ENCODE measurements at regions not wholly inside any gene's neighbourhood (a gene's known extent, or its start where the extent isn't known, plus 50 kb on each side); places are given as distances from the start of the nearest gene placed in this dataset.

DNA sequence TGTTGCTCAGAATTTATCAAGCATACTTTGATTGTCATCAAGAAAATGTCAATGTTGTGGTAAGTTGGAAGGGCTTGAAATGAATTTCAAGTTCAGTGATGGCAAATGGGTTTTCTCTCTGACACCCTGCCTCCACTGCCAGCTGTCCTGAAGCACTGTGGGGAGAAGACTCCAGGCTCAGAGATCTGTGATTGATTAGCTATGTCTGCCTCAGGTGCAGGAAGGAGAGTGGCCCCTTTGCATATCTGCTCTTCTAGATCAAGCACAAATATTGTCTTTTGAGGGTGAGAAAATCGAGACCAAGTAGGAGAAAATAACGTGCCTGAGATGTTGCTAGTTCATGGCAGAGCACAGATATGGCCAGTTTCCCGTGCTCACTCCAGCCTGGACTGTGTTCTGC, 178.8 kb upstream of the GLI2 start:
- FAIRE-seq (no peak), ATAC-seq (no peak), DNase-seq (ENCODE audit: low spot score) (no peak)
- H3K27me3 ChIP-seq (ENCODE audit: control insufficient read depth in 1 of 2, insufficient read depth in 2 of 2, low read length in 2 of 2): peaks cover 25 to 56% of the 10 kb centered on the region in 2 experiments; a peak in 4 of 5 replicates
- peak overlapping the region; percentile 46 for H3K4me2 ChIP-seq (ENCODE audit: low read depth, low read length)
- TF ChIP-seq SRF (IDR thresholded peaks at IDR 0.05; ENCODE audit: low read depth, low read length) (peak; percentile 30; the same call in 1 of the 2 replicates), ZMYM4 (CRISPR knock-in tag; IDR thresholded peaks at IDR 0.05) (0 out of 2 replicates have a peak, but pooled peaks have one; percentile 11), MTF2 (CRISPR knock-in tag; IDR thresholded peaks at IDR 0.05; ENCODE audit: borderline replicate concordance) (0 out of 2 replicates have a peak, but pooled peaks have one; percentile 38), BRCA1 (CRISPR knock-in tag; IDR thresholded peaks at IDR 0.05) (no peak)
- peaks cover 71% of the 10 kb centered on the region for H3K4me1 ChIP-seq (ENCODE audit: insufficient read depth, low read length)
- POLR2A ChIA-PET: interaction anchor here (1.6 kb wide), 1 partner anchor 91 kb away, joined by 8 read pairs; no protein-coding TSS in a partner anchor
- no TSS peak for BruUV-seq (replicated peaks)
- H3K36me3 ChIP-seq (replicated peaks in 1 of 2; ENCODE audit: control insufficient read depth in 1 of 2, insufficient read depth in 2 of 2, low read length in 2 of 2): no peaks in the 10 kb centered on the region
- no peak overlapping the region for H2AFZ ChIP-seq (ENCODE audit: low read length)
- H3K27ac ChIP-seq (ENCODE audit: extremely low read length, insufficient read depth, low read length): no peak overlapping the region
- no peak overlapping the region for H3K4me3 ChIP-seq (replicated peaks in 1 of 3; ENCODE audit: insufficient read depth in 1 of 3, low read depth in 2 of 3, low read length in 3 of 3)
- H4K20me1 ChIP-seq (ENCODE audit: insufficient read depth, low read length): no peaks in the 10 kb centered on the region
- no peaks in the 10 kb centered on the region for H3K79me2 ChIP-seq (ENCODE audit: insufficient read depth, low read length)
- H3K9me3 ChIP-seq (ENCODE audit: low read length): no peaks in the 10 kb centered on the region
- WGBS (ENCODE audit: low lambda C conversion rate): 0% methylated on average over 3 of the region's 3 CpGs
- H3K9ac ChIP-seq (ENCODE audit: insufficient read depth, low read depth, low read length): no peak overlapping the region
- in situ Hi-C loops (cut with HindIII; ENCODE audit: extremely low pct_ligation_motif_present, low pct_unique_long_range_greater_than_20kb) (loop anchor here (10.0 kb wide), 1 partner anchor 118 kb away; no protein-coding TSS in a partner anchor), intact Hi-C loops (cut with micrococcal nuclease; ENCODE audit: unreplicated experiment) (loop anchor here (1.0 kb wide), 1 partner anchor 38 kb away; no protein-coding TSS in a partner anchor)
- CTCF ChIA-PET (ENCODE audit: low intra/inter-chr PET ratio, low total read pairs): no interaction called here

DNA sequence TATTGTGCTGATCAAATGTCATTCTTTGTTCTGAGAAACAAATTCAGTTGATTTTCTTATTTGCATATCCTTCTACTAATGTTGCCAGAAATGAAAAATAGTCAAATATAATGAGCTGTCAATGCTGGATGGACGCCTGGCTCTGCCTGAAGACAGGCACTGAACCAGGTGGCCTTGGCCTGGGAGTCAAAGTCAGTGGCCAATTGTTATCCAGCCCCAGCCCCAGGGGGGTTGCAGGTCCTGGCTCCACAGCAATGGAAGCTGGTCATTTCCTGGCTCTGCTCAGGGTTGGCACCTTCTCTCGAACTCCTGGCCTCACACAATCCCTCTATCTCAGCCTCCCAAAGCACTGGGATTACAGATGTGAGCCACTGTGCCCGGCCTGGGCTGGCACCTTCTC, 176.8 kb upstream of the GLI2 start:
- Histone ChIP-seq H3K4me3 (replicated peaks in 1 of 3; ENCODE audit: insufficient read depth in 1 of 3, low read depth in 2 of 3, low read length in 3 of 3) (no peak overlapping the region), H3K27me3 (ENCODE audit: control insufficient read depth in 1 of 2, insufficient read depth in 2 of 2, low read length in 2 of 2) (peaks cover 28 to 73% of the 10 kb centered on the region in 2 experiments; a peak in 4 of 5 replicates), H3K9ac (ENCODE audit: insufficient read depth, low read depth, low read length) (no peak overlapping the region), H3K9me3 (ENCODE audit: low read length) (no peaks in the 10 kb centered on the region), H4K20me1 (ENCODE audit: insufficient read depth, low read length) (no peaks in the 10 kb centered on the region), H3K4me2 (ENCODE audit: low read depth, low read length) (no peak overlapping the region), H2AFZ (ENCODE audit: low read length) (no peak overlapping the region), H3K4me1 (ENCODE audit: insufficient read depth, low read length) (peaks cover 61% of the 10 kb centered on the region), H3K27ac (ENCODE audit: extremely low read length, insufficient read depth, low read length) (no peak overlapping the region), H3K36me3 (replicated peaks in 1 of 2; ENCODE audit: control insufficient read depth in 1 of 2, insufficient read depth in 2 of 2, low read length in 2 of 2) (no peaks in the 10 kb centered on the region), H3K79me2 (ENCODE audit: insufficient read depth, low read length) (no peaks in the 10 kb centered on the region)
- CTCF ChIA-PET (ENCODE audit: low intra/inter-chr PET ratio, low total read pairs): no interaction called here
- ATAC-seq (no peak), FAIRE-seq (no peak), DNase-seq (ENCODE audit: low spot score) (no peak)
- BruUV-seq (replicated peaks): no TSS peak
- 9% methylated on average over 3 of the region's 3 CpGs for WGBS (ENCODE audit: low lambda C conversion rate)
- intact Hi-C loops (cut with micrococcal nuclease; ENCODE audit: unreplicated experiment) (no loop called here), in situ Hi-C loops (cut with HindIII; ENCODE audit: extremely low pct_ligation_motif_present, low pct_unique_long_range_greater_than_20kb) (loop anchor here (10.0 kb wide), 1 partner anchor 116 kb away; no protein-coding TSS in a partner anchor)
- POLR2A ChIA-PET: no interaction called here
- no peak for TF ChIP-seq ZSCAN21 (CRISPR knock-in tag; IDR thresholded peaks at IDR 0.05; ENCODE audit: borderline replicate concordance)
- TF ChIP-seq, protein P1, sequence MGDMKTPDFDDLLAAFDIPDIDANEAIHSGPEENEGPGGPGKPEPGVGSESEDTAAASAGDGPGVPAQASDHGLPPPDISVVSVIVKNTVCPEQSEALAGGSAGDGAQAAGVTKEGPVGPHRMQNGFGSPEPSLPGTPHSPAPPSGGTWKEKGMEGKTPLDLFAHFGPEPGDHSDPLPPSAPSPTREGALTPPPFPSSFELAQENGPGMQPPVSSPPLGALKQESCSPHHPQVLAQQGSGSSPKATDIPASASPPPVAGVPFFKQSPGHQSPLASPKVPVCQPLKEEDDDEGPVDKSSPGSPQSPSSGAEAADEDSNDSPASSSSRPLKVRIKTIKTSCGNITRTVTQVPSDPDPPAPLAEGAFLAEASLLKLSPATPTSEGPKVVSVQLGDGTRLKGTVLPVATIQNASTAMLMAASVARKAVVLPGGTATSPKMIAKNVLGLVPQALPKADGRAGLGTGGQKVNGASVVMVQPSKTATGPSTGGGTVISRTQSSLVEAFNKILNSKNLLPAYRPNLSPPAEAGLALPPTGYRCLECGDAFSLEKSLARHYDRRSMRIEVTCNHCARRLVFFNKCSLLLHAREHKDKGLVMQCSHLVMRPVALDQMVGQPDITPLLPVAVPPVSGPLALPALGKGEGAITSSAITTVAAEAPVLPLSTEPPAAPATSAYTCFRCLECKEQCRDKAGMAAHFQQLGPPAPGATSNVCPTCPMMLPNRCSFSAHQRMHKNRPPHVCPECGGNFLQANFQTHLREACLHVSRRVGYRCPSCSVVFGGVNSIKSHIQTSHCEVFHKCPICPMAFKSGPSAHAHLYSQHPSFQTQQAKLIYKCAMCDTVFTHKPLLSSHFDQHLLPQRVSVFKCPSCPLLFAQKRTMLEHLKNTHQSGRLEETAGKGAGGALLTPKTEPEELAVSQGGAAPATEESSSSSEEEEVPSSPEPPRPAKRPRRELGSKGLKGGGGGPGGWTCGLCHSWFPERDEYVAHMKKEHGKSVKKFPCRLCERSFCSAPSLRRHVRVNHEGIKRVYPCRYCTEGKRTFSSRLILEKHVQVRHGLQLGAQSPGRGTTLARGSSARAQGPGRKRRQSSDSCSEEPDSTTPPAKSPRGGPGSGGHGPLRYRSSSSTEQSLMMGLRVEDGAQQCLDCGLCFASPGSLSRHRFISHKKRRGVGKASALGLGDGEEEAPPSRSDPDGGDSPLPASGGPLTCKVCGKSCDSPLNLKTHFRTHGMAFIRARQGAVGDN (CRISPR knock-in tag; IDR thresholded peaks at IDR 0.05): 0 out of 2 replicates have a peak, but pooled peaks have one; percentile 12
- no peak for TF ChIP-seq SOX13 (IDR thresholded peaks at IDR 0.05)
- peak in 1 of 2 experiments; percentile 40; a peak in 1 of 4 replicates for TF ChIP-seq SOX13 (CRISPR knock-in tag; conservative IDR thresholded peaks at IDR 0.05 in 1 of 2, IDR thresholded peaks at IDR 0.05 in 1 of 2)
- TF ChIP-seq ZNF879 (CRISPR knock-in tag; IDR thresholded peaks at IDR 0.05): no peak
- TF ChIP-seq SOX6 (IDR thresholded peaks at IDR 0.05): no peak
- TF ChIP-seq SOX6 (CRISPR knock-in tag; IDR thresholded peaks at IDR 0.05): 0 out of 2 replicates have a peak, but pooled peaks have one; percentile 14
- TF ChIP-seq, protein P2, sequence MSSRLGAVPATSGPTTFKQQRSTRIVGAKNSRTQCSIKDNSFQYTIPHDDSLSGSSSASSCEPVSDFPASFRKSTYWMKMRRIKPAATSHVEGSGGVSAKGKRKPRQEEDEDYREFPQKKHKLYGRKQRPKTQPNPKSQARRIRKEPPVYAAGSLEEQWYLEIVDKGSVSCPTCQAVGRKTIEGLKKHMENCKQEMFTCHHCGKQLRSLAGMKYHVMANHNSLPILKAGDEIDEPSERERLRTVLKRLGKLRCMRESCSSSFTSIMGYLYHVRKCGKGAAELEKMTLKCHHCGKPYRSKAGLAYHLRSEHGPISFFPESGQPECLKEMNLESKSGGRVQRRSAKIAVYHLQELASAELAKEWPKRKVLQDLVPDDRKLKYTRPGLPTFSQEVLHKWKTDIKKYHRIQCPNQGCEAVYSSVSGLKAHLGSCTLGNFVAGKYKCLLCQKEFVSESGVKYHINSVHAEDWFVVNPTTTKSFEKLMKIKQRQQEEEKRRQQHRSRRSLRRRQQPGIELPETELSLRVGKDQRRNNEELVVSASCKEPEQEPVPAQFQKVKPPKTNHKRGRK (CRISPR knock-in tag; IDR thresholded peaks at IDR 0.05): no peak
